ENCODE measurements at regions not wholly inside any gene's neighbourhood (a gene's known extent, or its start where the extent isn't known, plus 50 kb on each side); places are given as distances from the start of the nearest gene placed in this dataset.
A peak's percentile ranks its signal among the peaks of the same experiment; 100 is the strongest.

- DNase-seq (ENCODE audit: low read depth) = no peak
Observed at GRCh38 chr18:67380867-67381266, 135.7 kb downstream of the DSEL start.

GRCh38 chr18:67379981-67380380 lies 136.5 kb downstream of the DSEL start:
- DNase-seq (ENCODE audit: low read depth) = no peak

- no peak for DNase-seq (ENCODE audit: low read depth)
Observed at GRCh38 chr18:67376372-67376771, 140.1 kb downstream of the DSEL start.

- no peak for DNase-seq (ENCODE audit: low read depth)
Observed at GRCh38 chr18:67373636-67374035, 142.9 kb downstream of the DSEL start.

- no peak for DNase-seq (ENCODE audit: low read depth)
Observed at GRCh38 chr18:67367540-67367939, 149.0 kb downstream of the DSEL start.

GRCh38 chr18:67363694-67364093 lies 152.8 kb downstream of the DSEL start:
- DNase-seq (ENCODE audit: low read depth) = no peak

- peak; percentile 5 for DNase-seq (ENCODE audit: low read depth)
Observed at GRCh38 chr18:67362906-67363305, 153.6 kb downstream of the DSEL start.

GRCh38 chr18:67359873-67360838 lies 156.4 kb downstream of the DSEL start:
- DNase-seq (ENCODE audit: low read depth) = peak; percentile 95

- DNase-seq (ENCODE audit: low read depth) = no peak
Observed at GRCh38 chr18:67358947-67359346, 157.6 kb downstream of the DSEL start.

- no peak for DNase-seq (ENCODE audit: low read depth)
Observed at GRCh38 chr18:67354692-67355091, 161.8 kb downstream of the DSEL start.

- DNase-seq (ENCODE audit: low read depth) = no peak
Observed at GRCh38 chr18:67354091-67354490, 162.4 kb downstream of the DSEL start.

GRCh38 chr18:67347438-67347837 lies 169.1 kb downstream of the DSEL start:
- DNase-seq (ENCODE audit: low read depth) = no peak

GRCh38 chr18:67342159-67342558 lies 174.4 kb downstream of the DSEL start:
- no peak for DNase-seq (ENCODE audit: low read depth)

- DNase-seq (ENCODE audit: low read depth) = no peak
Observed at GRCh38 chr18:67337696-67338095, 178.8 kb downstream of the DSEL start.

- no peak for DNase-seq (ENCODE audit: low read depth)
Observed at GRCh38 chr18:67331857-67332256, 184.7 kb downstream of the DSEL start.

- DNase-seq (ENCODE audit: low read depth) = peak; percentile 3
Observed at GRCh38 chr18:67319109-67319508, 197.4 kb downstream of the DSEL start.

GRCh38 chr18:67318651-67319050 lies 197.9 kb downstream of the DSEL start:
- DNase-seq (ENCODE audit: low read depth) = no peak

- DNase-seq (ENCODE audit: low read depth) = peak; percentile 2
Observed at GRCh38 chr18:67310826-67311225, 205.7 kb downstream of the DSEL start.

- no peak for DNase-seq (ENCODE audit: low read depth)
Observed at GRCh38 chr18:67308819-67309218, 207.7 kb downstream of the DSEL start.

GRCh38 chr18:67305466-67305865 lies 211.1 kb downstream of the DSEL start:
- no peak for DNase-seq (ENCODE audit: low read depth)

GRCh38 chr18:67302043-67302442 lies 214.5 kb downstream of the DSEL start:
- peak; percentile 24 for DNase-seq (ENCODE audit: low read depth)

GRCh38 chr18:67301592-67301991 lies 214.9 kb downstream of the DSEL start:
- DNase-seq (ENCODE audit: low read depth) = no peak

GRCh38 chr18:67300498-67300897 lies 216.0 kb downstream of the DSEL start:
- DNase-seq (ENCODE audit: low read depth) = peak; percentile 28

GRCh38 chr18:67292814-67293213 lies 223.7 kb downstream of the DSEL start:
- DNase-seq (ENCODE audit: low read depth) = no peak
